Neural progenitor cell (in vitro differentiated cells): ENCODE measurements at regions not wholly inside any gene's neighbourhood (a gene's known extent, or its start where the extent isn't known, plus 50 kb on each side); places are given as distances from the start of the nearest gene placed in this dataset.
A peak's percentile ranks its signal among the peaks of the same experiment; 100 is the strongest.

ENCODE experiments used
- DNase-seq: peaks from one replicate; pipeline ENCODE4 v3.0.0-alpha.2; 2016; ENCODE audit warnings: low spot score
- H2AFZ ChIP-seq: fragments of 200-600 bp; sonication (generic); replicated peaks from 2 replicates; pipeline ENCODE4 v1.6.1; 2016; ENCODE audit warnings: antibody characterized with exemption
- H3F3A ChIP-seq: fragments of 200-600 bp; sonication (generic); 2 replicates; pipeline ENCODE4 v1.6.1; 2016; ENCODE audit warnings: antibody characterized with exemption, low read depth
- H3K27ac ChIP-seq: fragments of 200-600 bp; sonication (generic); 2 replicates; pipeline ENCODE4 v1.5.1; 2016; ENCODE audit warnings: mild to moderate bottlenecking
- H3K27me3 ChIP-seq: fragments of 200-600 bp; sonication (generic); 2 replicates; pipeline ENCODE4 v1.6.1; 2016; ENCODE audit warnings: mild to moderate bottlenecking, moderate library complexity
- H3K36me3 ChIP-seq: fragments of 200-600 bp; sonication (generic); 2 replicates; pipeline ENCODE4 v1.5.1; 2016
- H3K4me1 ChIP-seq: fragments of 200-600 bp; sonication (generic); 2 replicates; pipeline ENCODE4 v1.6.1; 2016; ENCODE audit warnings: mixed run types
- H3K4me2 ChIP-seq: fragments of 200-600 bp; sonication (generic); 2 replicates; pipeline ENCODE4 v1.6.1; 2016
- H3K4me3 ChIP-seq: fragments of 200-600 bp; sonication (generic); 2 replicates; pipeline ENCODE4 v1.5.1; 2016
- H3K79me2 ChIP-seq: fragments of 200-600 bp; sonication (generic); 2 replicates; pipeline ENCODE4 v1.6.1; 2016; ENCODE audit warnings: low read depth
- H3K9ac ChIP-seq: fragments of 200-600 bp; sonication (generic); 2 replicates; pipeline ENCODE4 v1.6.1; 2016
- H3K9me3 ChIP-seq: fragments of 200-600 bp; sonication (generic); 2 replicates; pipeline ENCODE4 v1.5.1; 2016; ENCODE audit warnings: low read depth
- H4K20me1 ChIP-seq: fragments of 200-600 bp; sonication (generic); 2 replicates; pipeline ENCODE4 v1.6.1; 2016; ENCODE audit warnings: low read depth
- H3K27ac Mint-ChIP-seq: 3 replicates; pipeline ENCODE4 v1.8.0; 2021; ENCODE audit warnings: mixed read lengths
- H3K27me3 Mint-ChIP-seq: 2 replicates; pipeline ENCODE4 v1.8.0; 2022; ENCODE audit warnings: low read depth, mild to moderate bottlenecking, inconsistent platforms, moderate library complexity, mixed read lengths; ENCODE audit not compliant: insufficient read depth
- H3K36me3 Mint-ChIP-seq: 3 replicates; pipeline ENCODE4 v1.8.0; 2021; ENCODE audit warnings: mixed read lengths
- H3K4me1 Mint-ChIP-seq: 3 replicates; pipeline ENCODE4 v1.8.0; 2021; ENCODE audit warnings: mixed read lengths
- H3K4me3 Mint-ChIP-seq: 3 replicates; pipeline ENCODE4 v1.8.0; 2021; ENCODE audit warnings: mild to moderate bottlenecking, moderate library complexity, mixed read lengths
- H3K9me3 Mint-ChIP-seq: 3 replicates; pipeline ENCODE4 v1.8.0; 2020; ENCODE audit warnings: mixed read lengths
- CTCF ChIP-seq: fragments of 200-600 bp; sonication (generic); IDR thresholded peaks from 2 replicates; pipeline ENCODE4 v1.5.1; 2017; ENCODE audit warnings: antibody characterized with exemption, mild to moderate bottlenecking
- EZH2 ChIP-seq: fragments of 200-600 bp; sonication (generic); IDR thresholded peaks from 2 replicates; pipeline ENCODE4 v1.6.1; 2017; ENCODE audit warnings: antibody characterized with exemption, mild to moderate bottlenecking, moderate library complexity
- EZH2phosphoT487 ChIP-seq: fragments of 200-600 bp; sonication (generic); IDR thresholded peaks from 2 replicates; pipeline ENCODE4 v1.6.1; 2017; ENCODE audit warnings: antibody characterized with exemption

GRCh38 chr13:63048653-63049052 is 1633.0 kb upstream of the PCDH20 start:
- H3K9me3 Mint-ChIP-seq: peaks cover 2% of the 10 kb centered on the region
- H3K4me3 Mint-ChIP-seq: no peak overlapping the region
- no peaks in the 10 kb centered on the region for H3K36me3 Mint-ChIP-seq
- no peaks in the 10 kb centered on the region for H3K79me2 ChIP-seq
- H3K36me3 ChIP-seq: no peaks in the 10 kb centered on the region
- H3K9ac ChIP-seq: no peak overlapping the region
- no peaks in the 10 kb centered on the region for H4K20me1 ChIP-seq
- H3K4me3 ChIP-seq: no peak overlapping the region
- no peak for DNase-seq
- H2AFZ ChIP-seq: no peak overlapping the region
- no peak overlapping the region for H3K27ac ChIP-seq
- H3K27ac Mint-ChIP-seq: no peak overlapping the region
- no peaks in the 10 kb centered on the region for H3K9me3 ChIP-seq
- H3K4me1 ChIP-seq: no peaks in the 10 kb centered on the region
- H3K4me1 Mint-ChIP-seq: peaks cover 5% of the 10 kb centered on the region
- no peaks in the 10 kb centered on the region for H3F3A ChIP-seq
- no peak overlapping the region for H3K4me2 ChIP-seq
- H3K27me3 Mint-ChIP-seq: no peaks in the 10 kb centered on the region
- TF ChIP-seq EZH2phosphoT487: no peak
- TF ChIP-seq CTCF: peak; percentile 35
- no peaks in the 10 kb centered on the region for H3K27me3 ChIP-seq

- Histone ChIP-seq H3K79me2 (no peaks in the 10 kb centered on the region), H3K27me3 (no peaks in the 10 kb centered on the region), H3K4me1 (no peaks in the 10 kb centered on the region), H3K9ac (no peak overlapping the region), H3F3A (no peaks in the 10 kb centered on the region), H3K36me3 (no peaks in the 10 kb centered on the region), H3K4me2 (no peak overlapping the region), H3K27ac (no peak overlapping the region), H3K4me3 (no peak overlapping the region), H4K20me1 (no peaks in the 10 kb centered on the region), H3K9me3 (no peaks in the 10 kb centered on the region), H2AFZ (no peak overlapping the region)
- no peaks in the 10 kb centered on the region for H3K36me3 Mint-ChIP-seq
- peaks cover 5% of the 10 kb centered on the region for H3K4me1 Mint-ChIP-seq
- no peaks in the 10 kb centered on the region for H3K27me3 Mint-ChIP-seq
- no peak overlapping the region for H3K4me3 Mint-ChIP-seq
- no peak overlapping the region for H3K27ac Mint-ChIP-seq
- TF ChIP-seq CTCF (no peak), EZH2 (no peak), EZH2phosphoT487 (no peak)
- H3K9me3 Mint-ChIP-seq: peaks cover 2% of the 10 kb centered on the region
- DNase-seq: peak; percentile 7
Observed at GRCh38 chr13:63044589-63045313, 1629.1 kb upstream of the PCDH20 start.

- H3K9me3 ChIP-seq: no peaks in the 10 kb centered on the region
- Mint-ChIP-seq H3K27ac (no peak overlapping the region), H3K4me1 (peaks cover 5% of the 10 kb centered on the region), H3K27me3 (no peaks in the 10 kb centered on the region), H3K4me3 (no peak overlapping the region), H3K9me3 (peaks cover 2% of the 10 kb centered on the region), H3K36me3 (no peaks in the 10 kb centered on the region)
- no peak overlapping the region for H3K4me3 ChIP-seq
- H3K9ac ChIP-seq: no peak overlapping the region
- no peaks in the 10 kb centered on the region for H3K27me3 ChIP-seq
- no peaks in the 10 kb centered on the region for H3K79me2 ChIP-seq
- H3K36me3 ChIP-seq: no peaks in the 10 kb centered on the region
- H3K4me1 ChIP-seq: no peaks in the 10 kb centered on the region
- H2AFZ ChIP-seq: no peak overlapping the region
- H3K27ac ChIP-seq: no peak overlapping the region
- H4K20me1 ChIP-seq: no peaks in the 10 kb centered on the region
- no peaks in the 10 kb centered on the region for H3F3A ChIP-seq
- DNase-seq: no peak
- TF ChIP-seq EZH2phosphoT487: no peak
- no peak for TF ChIP-seq CTCF
- no peak for TF ChIP-seq EZH2
- no peak overlapping the region for H3K4me2 ChIP-seq
Observed at GRCh38 chr13:63042686-63043085, 1627.0 kb upstream of the PCDH20 start.
